Bronchial epithelial cell (primary cell): ENCODE measurements at regions not wholly inside any gene's neighbourhood (a gene's known extent, or its start where the extent isn't known, plus 50 kb on each side); places are given as distances from the start of the nearest gene placed in this dataset.

Source experiments
- DNase-seq: peaks from one replicate; pipeline ENCODE4 v3.0.0-alpha.2; 2010; ENCODE audit warnings: low read depth
- FAIRE-seq: peaks from 2 replicates; lab custom pipeline; 2011; peaks lifted over from hg19 to GRCh38; lab: Jason Lieb, UNC
- H3K27me3 ChIP-seq: 2 replicates; pipeline ENCODE4 v1.5.1; 2011; ENCODE audit warnings: low read length; ENCODE audit not compliant: control insufficient read depth, insufficient read depth
- H3K36me3 ChIP-seq: 2 replicates; pipeline ENCODE4 v1.5.1; 2011; ENCODE audit warnings: low read length; ENCODE audit not compliant: control insufficient read depth, insufficient read depth
- H3K4me3 ChIP-seq: 2 replicates; pipeline ENCODE4 v1.5.1; 2011; ENCODE audit warnings: mild to moderate bottlenecking, low read depth, low read length, control low read depth
- CTCF ChIP-seq: IDR thresholded peaks from 2 replicates; pipeline ENCODE4 v1.5.1; 2011; ENCODE audit warnings: mild to moderate bottlenecking, moderate library complexity, low read length, control low read depth, inconsistent platforms; ENCODE audit not compliant: insufficient read depth, severe bottlenecking

GRCh38 chr3:113138839-113139743 is 72.3 kb upstream of the BOC start:
- no peak for TF ChIP-seq CTCF
- FAIRE-seq (no peak), DNase-seq (no peak)
- Histone ChIP-seq H3K27me3 (no peaks in the 10 kb centered on the region), H3K36me3 (no peaks in the 10 kb centered on the region), H3K4me3 (no peak overlapping the region)

- no peak for TF ChIP-seq CTCF
- FAIRE-seq (no peak), DNase-seq (peak; percentile 78)
- Histone ChIP-seq H3K36me3 (no peaks in the 10 kb centered on the region), H3K27me3 (no peaks in the 10 kb centered on the region), H3K4me3 (no peak overlapping the region)
Observed at GRCh38 chr3:113140876-113141275, 70.5 kb upstream of the BOC start.

- H3K4me3 ChIP-seq, result no peak overlapping the region
- DNase-seq (no peak), FAIRE-seq (no peak)
- no peak for TF ChIP-seq CTCF
- H3K36me3 ChIP-seq, result no peaks in the 10 kb centered on the region
- no peaks in the 10 kb centered on the region for H3K27me3 ChIP-seq
Observed at GRCh38 chr3:113141543-113141942, 69.8 kb upstream of the BOC start.

- no peak for DNase-seq
- no peaks in the 10 kb centered on the region for H3K36me3 ChIP-seq
- no peak for FAIRE-seq
- no peak for TF ChIP-seq CTCF
- no peak overlapping the region for H3K4me3 ChIP-seq
- H3K27me3 ChIP-seq, result no peaks in the 10 kb centered on the region
Observed at GRCh38 chr3:113142476-113142875, 68.9 kb upstream of the BOC start.

GRCh38 chr3:113143353-113143752 is 68.0 kb upstream of the BOC start:
- no peak overlapping the region for H3K4me3 ChIP-seq
- no peak for TF ChIP-seq CTCF
- FAIRE-seq (peak; percentile 28), DNase-seq (peak; percentile 29)
- no peaks in the 10 kb centered on the region for H3K27me3 ChIP-seq
- no peaks in the 10 kb centered on the region for H3K36me3 ChIP-seq
